ENCODE measurements at regions not wholly inside any gene's neighbourhood (a gene's known extent, or its start where the extent isn't known, plus 50 kb on each side); places are given as distances from the start of the nearest gene placed in this dataset.

DNA sequence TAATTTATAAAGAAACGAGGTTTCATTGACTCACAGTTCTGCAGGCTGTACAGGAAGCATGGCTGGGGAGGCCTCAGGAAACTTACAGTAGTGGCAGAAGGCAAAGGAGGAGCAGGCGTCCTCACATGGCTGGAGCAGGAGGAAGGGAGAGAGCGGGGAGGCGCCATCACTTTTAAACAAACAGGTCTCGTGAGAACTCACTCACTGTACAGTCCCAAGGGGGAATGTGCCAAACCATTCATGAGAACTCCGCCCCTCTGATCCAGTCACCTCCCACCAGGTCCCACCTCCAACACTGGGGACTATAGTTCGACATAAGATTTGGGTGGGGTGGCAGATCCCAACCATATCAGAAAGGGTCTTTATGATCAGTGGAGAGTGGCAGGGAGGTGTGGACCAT lies 392.4 kb upstream of the TNRC6C start:
- DNase-seq (ENCODE audit: low read depth, low spot score) = no peak

DNA sequence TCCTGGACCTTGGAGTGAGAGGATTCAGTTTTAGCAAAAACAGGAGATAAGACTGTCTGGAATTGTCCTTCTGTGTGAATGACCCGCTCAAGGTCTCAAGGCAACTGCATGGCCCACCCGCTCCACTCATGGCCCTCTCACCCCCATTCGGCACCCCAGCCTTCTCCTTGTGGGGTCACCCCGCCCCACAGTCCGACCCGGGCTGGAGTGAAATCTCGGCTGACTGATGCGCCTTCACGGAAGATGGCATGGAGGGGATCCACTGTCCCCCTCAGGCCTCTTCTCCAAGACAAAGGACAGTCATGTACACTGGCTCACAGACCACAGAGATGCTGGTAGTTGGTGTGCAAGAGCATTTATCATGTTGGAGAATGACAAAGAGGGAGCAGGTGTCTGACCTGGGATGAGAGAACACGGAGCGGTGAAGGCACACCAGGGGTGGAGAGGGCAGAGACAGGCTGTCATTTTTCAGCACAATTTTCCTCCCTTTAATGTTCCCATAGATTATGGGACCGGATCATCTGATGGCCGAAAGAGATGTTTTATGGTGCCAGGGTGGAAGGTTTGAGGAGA lies 391.9 kb upstream of the TNRC6C start:
- no peak for DNase-seq (ENCODE audit: low read depth, low spot score)

DNA sequence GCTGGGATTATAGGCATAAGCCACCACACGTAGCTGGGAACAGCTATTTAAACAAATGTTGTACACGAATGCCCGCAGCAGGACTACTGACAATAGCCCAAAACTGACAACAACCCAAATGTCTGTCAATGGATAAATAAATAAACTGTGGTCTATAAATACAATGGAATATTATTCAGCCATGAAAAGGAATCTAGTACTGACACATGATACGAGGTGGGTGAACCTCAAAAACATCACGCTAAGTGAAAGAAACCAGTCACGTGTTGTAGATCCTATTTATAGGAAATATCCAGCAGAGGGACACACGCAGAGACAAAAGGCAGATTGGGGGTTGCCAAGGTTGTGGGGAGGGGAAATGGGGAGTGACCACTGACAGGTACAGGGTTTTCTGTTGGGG lies 390.0 kb upstream of the TNRC6C start:
- no peak for DNase-seq (ENCODE audit: low read depth, low spot score)

DNA sequence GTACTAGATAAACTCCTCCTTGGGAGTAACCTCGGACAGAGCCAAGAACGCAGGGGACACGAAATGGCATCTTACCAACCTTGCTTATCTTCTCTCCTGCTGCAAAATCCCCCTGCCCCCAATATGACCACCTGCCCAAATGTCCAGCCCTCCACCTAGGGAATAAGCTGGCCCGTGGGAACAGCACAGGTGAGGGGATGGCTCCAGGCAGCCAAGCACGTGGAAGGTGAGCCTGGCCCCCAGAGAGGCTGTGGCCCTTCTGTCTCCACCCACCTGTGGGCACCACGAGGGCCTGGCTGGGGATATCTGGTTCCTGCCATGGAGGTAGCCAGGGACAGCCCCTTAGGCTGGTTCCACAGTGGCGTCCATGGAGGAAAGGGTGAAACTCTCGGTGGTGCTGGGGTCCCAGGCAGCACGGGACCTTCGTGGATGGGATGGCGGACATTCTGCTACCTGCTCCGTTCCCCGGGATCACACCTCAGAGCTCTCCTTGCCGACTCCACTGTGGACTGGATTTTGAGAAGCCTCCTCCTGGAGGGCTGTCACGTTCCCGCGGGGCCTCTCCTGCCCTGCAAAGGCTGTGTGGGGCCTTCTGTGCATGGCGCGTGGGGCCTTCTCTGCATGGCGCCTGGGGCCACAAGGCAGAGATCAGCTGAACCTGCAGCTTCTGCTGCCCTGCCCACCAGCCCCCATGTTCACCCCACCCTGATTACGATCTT lies 388.5 kb upstream of the TNRC6C start:
- DNase-seq (ENCODE audit: low read depth, low spot score) = no peak

DNA sequence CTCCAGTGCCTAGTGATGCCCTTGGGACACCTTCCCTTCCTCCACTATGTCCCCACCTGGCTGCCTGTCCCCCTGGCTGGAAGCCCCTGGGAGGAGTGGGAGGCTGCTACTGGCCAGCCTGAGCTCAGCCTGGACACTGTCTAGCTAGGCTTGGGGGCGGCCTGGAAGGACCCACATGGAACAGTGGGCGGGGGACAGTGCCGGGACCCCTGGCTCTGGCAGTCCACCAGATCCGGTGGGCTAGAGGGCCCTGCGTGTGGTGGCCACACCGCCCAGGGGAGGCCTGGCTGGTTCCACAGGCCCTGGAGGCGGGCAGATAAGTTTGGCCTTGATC lies 388.0 kb upstream of the TNRC6C start:
- no peak for DNase-seq (ENCODE audit: low read depth, low spot score)

DNA sequence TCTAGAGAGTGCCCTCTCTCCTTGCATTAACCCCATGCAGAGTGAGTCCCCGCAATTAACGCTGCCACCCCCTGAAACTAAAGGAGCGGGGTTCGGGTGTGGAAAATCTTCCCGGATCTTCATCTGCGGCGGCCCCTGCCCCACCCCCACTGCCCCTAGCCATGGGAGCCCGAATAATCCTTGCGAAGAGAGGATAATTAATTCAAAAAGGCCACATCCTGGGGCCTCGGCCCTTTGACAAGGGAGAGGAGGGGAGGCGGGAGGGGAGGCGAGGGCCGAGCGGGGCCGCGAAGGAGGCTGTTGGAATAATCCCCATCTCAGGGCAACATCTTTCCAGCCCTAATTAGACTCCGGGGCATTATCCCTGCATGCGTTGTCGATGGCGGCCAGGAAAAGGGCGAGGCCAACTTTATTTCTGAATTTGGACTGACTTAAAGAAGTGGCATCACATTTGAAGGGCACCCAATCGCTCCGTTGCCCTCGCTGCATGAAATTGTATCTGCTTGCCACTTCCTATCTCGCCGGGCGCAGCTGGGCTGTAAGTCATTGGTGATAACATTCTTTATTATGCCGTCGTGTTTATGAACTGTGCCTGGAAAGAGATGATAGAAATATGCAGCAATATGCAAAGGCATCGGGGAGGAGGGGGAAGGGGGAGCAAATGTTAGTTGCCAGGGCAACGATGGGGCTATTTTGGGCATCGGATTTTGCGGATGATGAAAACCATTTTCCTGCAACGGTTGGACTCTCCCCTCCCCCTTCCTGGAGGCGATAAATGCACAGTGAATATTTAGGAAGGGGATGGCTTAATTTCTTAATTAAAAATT lies 387.1 kb upstream of the TNRC6C start:
- DNase-seq (ENCODE audit: low read depth, low spot score) = no peak

DNA sequence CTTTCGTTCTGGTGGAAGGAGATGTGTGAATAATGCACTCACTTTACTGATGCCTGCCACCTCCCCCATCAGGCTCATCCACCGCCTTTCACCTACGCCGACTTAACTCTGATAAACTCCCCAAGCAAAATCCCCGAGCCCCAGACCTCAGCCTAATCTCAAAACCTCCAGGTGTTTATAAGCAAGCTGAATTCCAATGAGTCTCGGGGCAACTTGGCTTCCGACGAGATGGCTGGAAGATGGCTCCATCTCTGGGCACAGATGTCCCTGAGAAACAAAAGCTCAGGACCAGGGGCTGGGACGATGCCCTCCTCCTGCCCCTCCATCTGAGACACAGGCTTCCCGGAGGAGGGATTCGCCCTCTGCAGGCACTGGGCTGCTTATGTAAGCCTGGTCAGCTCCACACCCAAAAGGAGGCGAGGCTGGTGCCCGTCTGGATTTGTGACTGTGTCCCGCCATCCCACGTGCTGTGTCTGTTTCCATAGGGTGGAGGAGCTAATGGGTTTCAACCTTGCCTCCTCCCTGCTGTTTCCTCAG lies 386.4 kb upstream of the TNRC6C start:
- no peak for DNase-seq (ENCODE audit: low read depth, low spot score)

DNA sequence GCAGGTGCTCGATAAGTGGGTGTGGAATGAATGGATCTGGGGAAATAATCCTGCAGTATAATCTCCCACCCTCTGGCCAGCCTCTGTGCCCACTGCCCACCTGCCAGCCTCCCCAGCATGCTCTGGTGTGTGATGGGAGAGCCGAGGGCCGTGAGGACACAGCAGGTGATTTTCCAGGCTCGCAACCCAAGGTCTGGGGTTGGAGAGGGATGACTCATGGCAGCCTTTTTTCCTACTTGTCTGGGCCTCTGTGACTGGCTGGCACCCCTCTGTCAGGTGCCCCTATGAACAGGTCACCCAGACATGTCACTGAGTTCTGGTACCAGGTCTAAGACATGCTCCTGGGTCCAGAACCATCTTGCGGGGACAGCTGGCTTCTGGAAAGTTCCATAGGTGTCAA lies 385.7 kb upstream of the TNRC6C start:
- no peak for DNase-seq (ENCODE audit: low read depth, low spot score)

DNA sequence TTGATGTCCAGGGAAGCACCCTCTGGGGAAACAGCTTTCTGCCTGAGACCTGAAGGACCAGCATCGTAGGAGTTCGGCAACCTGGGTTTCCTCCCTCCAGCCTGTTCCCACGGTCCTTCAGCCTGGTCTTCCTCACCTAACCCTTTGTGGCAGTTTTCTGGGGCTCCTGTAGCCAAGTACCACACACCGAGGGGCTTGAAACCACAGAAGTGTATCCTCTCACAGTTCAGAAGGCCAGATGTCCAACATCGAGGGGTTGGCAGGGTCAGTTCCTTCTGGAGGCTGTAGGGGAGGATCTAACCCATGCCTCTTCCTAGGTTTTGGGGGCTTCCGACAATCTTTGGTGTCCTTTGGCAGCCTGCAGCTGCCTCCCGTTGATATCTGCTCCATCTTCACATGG lies 381.0 kb upstream of the TNRC6C start:
- DNase-seq (ENCODE audit: low read depth, low spot score) = no peak

DNA sequence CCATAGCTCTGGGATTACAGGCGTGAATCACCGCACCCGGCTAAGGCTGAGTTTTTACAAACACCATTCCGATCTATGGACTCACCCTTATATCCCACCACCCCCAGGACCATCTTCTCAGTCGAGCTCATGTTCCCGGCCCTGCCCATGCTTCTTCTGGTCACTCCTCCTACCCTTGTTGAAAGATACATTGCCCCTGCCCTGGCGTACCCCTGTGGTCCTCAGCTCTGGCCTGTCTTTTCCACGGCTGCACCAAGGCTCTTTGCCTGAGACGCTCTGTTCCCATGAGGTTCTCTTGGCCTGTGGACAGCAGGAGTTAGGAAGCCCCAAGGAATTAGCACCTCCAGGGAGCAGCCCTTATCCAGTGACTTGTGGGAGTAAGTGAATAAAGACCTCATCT lies 379.4 kb upstream of the TNRC6C start:
- no peak for DNase-seq (ENCODE audit: low read depth, low spot score)

DNA sequence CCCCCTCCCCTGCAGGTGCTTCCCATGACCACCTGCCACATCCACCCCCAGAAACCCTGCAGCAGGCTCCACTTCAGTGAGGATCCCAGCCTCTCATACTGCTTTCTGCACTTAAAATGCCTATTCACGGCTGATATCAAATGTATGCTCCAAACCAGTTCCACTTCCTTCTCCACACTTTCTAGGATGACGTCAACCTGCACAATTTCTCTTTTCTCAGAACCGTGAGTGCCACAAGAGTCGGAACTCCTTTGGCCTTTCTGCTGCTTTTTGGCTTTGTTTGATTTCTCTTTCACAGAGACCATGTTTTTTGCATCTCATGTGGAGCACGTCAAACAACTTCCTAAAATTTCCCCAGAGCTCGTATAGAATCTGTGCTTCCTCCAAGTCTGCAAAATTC lies 378.8 kb upstream of the TNRC6C start:
- no peak for DNase-seq (ENCODE audit: low read depth, low spot score)

DNA sequence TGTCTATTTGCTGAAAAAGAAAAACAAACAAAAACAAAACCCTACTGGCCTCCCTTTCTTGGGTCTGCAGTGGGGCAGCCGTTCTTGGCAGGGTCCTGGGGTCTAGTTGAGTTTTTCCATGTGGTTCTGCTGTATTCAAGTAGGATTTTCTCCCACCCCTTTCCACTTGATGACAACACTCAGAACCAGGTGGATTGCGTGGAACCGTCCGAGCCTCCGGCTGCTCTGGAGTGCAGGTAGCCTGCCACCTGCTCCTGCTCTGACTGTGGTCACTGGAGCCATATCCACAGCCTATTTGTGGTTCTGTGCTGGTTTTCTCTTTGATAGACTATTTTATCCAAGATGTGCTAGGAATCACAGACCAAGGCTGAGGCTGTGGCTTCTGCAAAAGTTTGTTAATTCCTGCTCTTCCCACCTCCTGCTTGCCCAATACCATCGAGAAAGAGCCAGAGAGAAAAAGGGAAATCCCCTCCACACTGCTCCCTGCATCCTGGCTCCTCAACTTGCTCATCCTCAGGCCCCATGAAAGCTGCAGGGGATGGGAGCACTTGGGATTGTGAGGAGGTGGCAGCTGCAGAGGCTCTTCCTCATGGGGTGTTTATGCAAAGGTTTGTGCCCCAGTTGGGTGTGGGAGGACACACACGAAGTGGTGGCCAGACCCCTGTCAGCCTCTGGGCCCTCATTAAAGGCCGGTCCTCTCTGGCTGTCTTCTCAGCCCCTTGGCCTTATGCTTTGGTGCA lies 377.8 kb upstream of the TNRC6C start:
- no peak for DNase-seq (ENCODE audit: low read depth, low spot score)

DNA sequence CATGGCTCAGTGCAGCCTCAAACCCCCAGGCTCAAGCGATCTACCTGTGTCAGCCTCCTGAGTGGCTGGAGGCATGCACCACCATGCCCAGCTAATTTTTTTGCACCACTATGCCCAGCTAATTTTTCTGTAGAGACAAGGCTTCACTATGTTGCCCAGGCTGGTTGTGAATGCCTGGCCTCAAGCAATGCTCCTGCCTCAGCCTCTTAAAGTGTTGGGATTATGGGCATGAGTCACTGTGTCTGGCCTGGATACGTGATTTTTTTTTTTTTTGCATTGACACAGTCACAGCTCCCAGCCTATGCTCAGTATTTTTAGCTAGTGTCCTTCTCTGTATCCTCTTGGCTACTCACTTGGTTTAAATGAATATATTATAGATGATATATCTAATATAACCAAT lies 377.0 kb upstream of the TNRC6C start:
- no peak for DNase-seq (ENCODE audit: low read depth, low spot score)

DNA sequence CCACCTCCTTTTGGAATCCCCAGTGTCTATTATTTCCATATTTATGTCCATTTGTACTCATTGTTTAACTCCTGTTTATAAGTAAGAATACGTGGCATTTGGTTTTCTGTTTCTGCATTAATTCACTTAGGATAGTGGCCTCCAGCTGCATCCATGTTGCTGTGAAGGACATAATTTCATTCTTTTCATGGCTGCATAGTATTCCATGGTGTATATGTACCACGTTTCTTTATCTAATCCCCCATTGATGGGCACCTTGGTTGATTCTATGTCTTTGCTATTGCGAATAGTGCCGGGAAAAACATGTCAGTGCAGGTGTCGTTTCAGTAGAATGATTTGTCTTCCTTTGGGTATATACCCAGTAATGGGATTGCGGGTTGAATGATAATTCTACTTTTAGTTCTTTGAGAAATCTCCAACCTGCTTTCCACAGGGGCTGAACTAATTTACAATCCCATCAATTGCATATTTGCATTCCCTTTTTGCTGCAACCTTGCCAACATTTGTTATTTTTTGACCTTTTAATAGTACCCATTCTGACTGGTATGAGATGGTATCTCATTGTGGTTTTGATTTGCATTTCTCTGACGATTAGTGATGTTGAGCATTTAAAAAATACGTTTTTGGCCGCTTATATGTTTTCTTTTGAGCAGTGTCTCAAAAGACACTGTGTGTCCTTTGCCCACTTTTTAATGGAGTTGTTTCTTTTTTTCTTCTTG lies 373.2 kb upstream of the TNRC6C start:
- no peak for DNase-seq (ENCODE audit: low read depth, low spot score)

DNA sequence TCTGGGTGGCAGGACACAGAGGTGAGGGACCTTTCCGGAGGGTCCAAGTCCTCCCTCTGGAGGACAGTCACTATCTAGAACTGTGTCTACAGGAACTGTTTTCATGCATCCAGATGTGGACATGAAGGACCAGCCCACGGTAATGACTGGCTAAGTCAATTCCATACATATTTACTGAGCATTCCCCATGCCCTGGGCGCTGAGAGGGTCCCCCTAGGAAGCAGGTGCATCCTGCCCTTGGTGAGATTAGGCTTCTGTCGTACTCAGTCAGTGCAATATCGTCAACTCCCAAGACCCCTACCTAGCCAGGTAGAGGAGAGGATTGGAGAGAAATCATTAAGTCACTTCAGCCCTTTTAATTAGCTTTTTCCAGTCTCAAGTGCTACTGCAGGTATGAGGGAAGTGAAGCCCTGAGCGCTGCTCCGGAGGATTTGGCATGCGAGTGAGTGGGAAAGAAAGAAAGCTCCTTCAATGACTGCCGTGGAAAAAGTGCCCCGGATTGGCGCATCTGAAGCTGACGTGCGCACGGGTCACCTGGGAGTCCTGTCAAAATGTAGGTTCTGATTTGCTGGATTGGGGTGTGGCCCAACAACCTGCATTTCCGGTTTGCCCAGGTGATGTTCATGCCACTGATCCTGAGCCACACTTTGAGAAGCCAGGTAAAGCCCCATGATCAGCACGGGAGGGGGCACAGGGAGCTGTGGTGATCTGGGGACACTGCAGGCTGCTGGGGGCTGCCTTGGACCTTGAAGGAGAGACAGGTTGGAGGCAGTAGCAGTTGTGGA lies 367.4 kb upstream of the TNRC6C start:
- no peak for DNase-seq (ENCODE audit: low read depth, low spot score)

DNA sequence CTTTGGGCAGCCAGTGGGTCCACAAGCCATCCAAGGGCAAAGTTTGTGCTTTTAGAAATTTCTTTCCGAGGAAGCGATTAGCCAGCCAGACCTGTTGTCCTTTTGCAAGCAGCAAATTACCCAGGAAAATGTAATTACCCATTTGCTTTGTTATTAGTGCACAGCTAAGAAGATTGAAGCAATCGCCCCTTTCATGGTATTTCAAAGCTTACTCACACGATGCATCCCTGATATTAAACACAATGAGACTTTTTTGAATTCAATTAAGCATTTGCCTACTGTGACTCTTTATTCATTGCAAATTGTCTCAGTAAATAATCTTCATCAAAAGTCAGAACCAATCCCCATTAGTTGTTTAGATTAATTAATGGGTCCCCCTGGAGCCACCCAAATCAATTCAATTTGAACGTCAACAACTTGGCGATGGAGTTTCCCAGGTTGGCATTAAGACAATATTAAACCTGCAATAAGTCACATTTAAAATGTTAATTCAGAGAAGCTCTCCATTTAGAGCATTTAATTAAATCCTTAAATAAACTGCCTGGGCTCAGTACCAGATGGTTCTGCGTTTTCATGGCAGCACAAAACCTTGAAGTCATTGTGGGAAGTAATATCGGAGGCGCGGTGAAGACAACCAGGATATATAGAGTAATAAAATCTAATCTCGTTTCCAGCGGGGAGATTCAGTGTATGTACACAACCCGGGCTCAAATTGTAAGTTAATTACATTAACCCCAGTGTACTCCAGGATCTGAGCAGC lies 366.2 kb upstream of the TNRC6C start:
- no peak for DNase-seq (ENCODE audit: low read depth, low spot score)

DNA sequence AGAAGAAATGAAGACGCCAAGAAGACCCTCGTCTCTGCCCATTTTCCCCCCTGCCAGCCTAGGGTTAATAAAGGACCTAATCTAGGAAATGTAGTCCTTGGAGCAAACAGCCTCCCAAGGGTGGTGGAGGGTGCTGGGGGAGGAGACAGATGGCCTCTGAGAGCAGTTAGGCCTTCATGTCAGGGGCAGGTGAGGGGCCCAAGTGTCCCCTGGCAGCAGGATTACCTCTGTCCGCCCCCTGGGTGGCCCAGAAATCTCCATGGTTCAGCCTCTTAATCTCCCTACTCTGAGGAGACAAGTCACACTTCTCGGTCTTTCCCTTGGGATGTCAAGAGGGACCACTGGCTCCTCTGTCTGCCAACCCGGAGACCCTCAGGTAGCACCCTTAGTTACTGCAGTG lies 365.4 kb upstream of the TNRC6C start:
- no peak for DNase-seq (ENCODE audit: low read depth, low spot score)

DNA sequence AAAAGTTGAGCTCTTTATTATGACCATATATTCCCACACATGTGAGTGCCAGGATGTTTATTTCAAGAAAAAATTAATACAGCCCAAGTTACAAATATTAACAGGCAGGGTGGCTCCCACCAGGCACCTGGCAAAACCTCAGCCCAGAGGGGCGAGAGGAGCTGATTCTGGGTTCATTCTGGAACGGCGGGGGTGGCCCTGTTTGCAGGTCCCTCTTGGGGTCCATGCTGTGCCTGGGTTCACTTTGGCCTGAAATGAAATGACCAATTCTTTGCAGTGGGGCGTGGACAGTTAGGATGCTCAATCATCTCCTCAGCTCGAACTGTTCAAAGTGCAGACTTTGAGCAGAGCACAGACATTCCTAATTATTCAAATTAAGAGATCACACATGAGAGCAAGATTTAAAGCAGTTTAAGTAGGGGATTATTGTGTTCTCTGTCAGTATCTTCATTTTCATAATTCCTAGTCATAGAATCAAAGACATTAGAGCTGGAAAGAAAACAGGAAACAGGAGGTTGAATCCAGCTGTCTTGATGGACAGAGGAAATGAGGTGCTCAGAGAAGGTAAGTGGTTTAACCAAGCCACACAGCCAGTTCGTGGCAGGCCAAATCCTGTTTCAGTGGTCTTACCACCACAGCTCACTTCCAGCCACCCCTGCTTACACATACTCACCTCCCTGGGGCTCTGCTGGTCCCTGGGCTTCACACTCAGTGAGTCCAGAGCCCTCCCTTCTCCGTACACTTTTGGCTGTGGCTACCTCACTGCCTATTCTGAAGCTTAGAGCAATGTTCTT lies 363.9 kb upstream of the TNRC6C start:
- DNase-seq (ENCODE audit: low read depth, low spot score) = no peak
